GM12878 (cell line): ENCODE measurements at regions not wholly inside any gene's neighbourhood (a gene's known extent, or its start where the extent isn't known, plus 50 kb on each side); places are given as distances from the start of the nearest gene placed in this dataset.

Experiments used
- ATAC-seq: fragments of 200-7000 bp; cut with Tn5 transposase; 3 replicates; pipeline ENCODE4 v1.9.1; 2020; ENCODE audit warnings: mild to moderate bottlenecking, moderate library complexity
- BruUV-seq: library from RNA; stranded (reverse); fragments of 400-500 nt; replicated peaks from 2 replicates; lab custom pipeline; 2021; lab: Mats Ljungman, UMichigan
- CTCF ChIA-PET: fragments of 300-600 bp; sonication (Branson Sonifier 250); formaldehyde crosslinking; extraction: SDS; loops from one replicate; lab custom pipeline; 2021; ENCODE audit warnings: inconsistent platforms; lab: Yijun Ruan, JAX
- POLR2A ChIA-PET: fragments of 350-600 bp; formaldehyde crosslinking; extraction: SDS; loops from one replicate; lab custom pipeline; 2021; ENCODE audit warnings: inconsistent platforms; lab: Charles Lee
- RAD21 ChIA-PET: fragments of 300-600 bp; sonication (Branson Sonifier 250); formaldehyde crosslinking; loops from one replicate; lab custom pipeline; 2023; ENCODE audit warnings: antibody characterized with exemption; ENCODE audit not compliant: unreplicated experiment; lab: Charles Lee
- SMC1A ChIA-PET: fragments of 300-600 bp; sonication (Branson Sonifier 250); formaldehyde crosslinking; loops from one replicate; lab custom pipeline; 2023; ENCODE audit not compliant: unreplicated experiment, uncharacterized antibody; lab: Charles Lee
- DNase-seq: peaks from one replicate; pipeline ENCODE4 v3.0.0-alpha.2; 2011; ENCODE audit warnings: low read depth, low spot score
- FAIRE-seq: peaks from 3 replicates; lab custom pipeline; 2011; peaks lifted over from hg19 to GRCh38; lab: Jason Lieb, UNC
- H2AFZ ChIP-seq: 2 replicates; pipeline ENCODE4 v1.6.0; 2011; ENCODE audit warnings: low read depth, low read length, control low read depth; ENCODE audit not compliant: control insufficient read depth
- H3K27ac ChIP-seq: 2 replicates; pipeline ENCODE4 v1.5.1; 2011; ENCODE audit warnings: control low read depth; ENCODE audit not compliant: control insufficient read depth, insufficient read depth
- H3K27me3 ChIP-seq, 2 experiments: replicated peaks in 1 of 2; 2 replicates each; pipeline versions ENCODE4 v1.6.0 to v1.6.1; 2011; ENCODE audit warnings: low read length in 1 of 2; ENCODE audit not compliant: control insufficient read depth in 2 of 2, insufficient read depth in 2 of 2
- H3K36me3 ChIP-seq, 2 experiments: 2 replicates each; pipeline ENCODE4 v1.5.1; 2011; ENCODE audit warnings: low read length in 1 of 2; ENCODE audit not compliant: control insufficient read depth in 2 of 2, insufficient read depth in 2 of 2
- H3K4me1 ChIP-seq: 2 replicates; pipeline ENCODE4 v1.6.1; 2011; ENCODE audit warnings: mild to moderate bottlenecking, low read length, moderate library complexity, mixed read lengths; ENCODE audit not compliant: control insufficient read depth, insufficient read depth
- H3K4me2 ChIP-seq: 2 replicates; pipeline ENCODE4 v1.6.0; 2011; ENCODE audit warnings: control low read depth; ENCODE audit not compliant: control insufficient read depth, insufficient read depth
- H3K4me3 ChIP-seq: fragments of 200-600 bp; sonication (generic); 2 replicates; pipeline ENCODE4 v1.5.1; 2016
- H3K79me2 ChIP-seq: 2 replicates; pipeline ENCODE4 v1.6.0; 2011; ENCODE audit warnings: low read length; ENCODE audit not compliant: control insufficient read depth, insufficient read depth
- H3K9ac ChIP-seq: 2 replicates; pipeline ENCODE4 v1.8.0; 2011; ENCODE audit warnings: low read length, control low read depth, mixed read lengths; ENCODE audit not compliant: control insufficient read depth, insufficient read depth
- H3K9me3 ChIP-seq: replicated peaks from 3 replicates; pipeline ENCODE4 v1.5.1; 2011; ENCODE audit warnings: mild to moderate bottlenecking, low read length; ENCODE audit not compliant: control insufficient read depth, insufficient read depth
- H4K20me1 ChIP-seq: 2 replicates; pipeline ENCODE4 v1.6.0; 2011; ENCODE audit not compliant: control insufficient read depth, insufficient read depth
- BRCA1 ChIP-seq: IDR thresholded peaks from 2 replicates; pipeline ENCODE4 v1.6.1; 2011; ENCODE audit warnings: low read depth, low read length, improper control_type of control experiment
- CEBPB ChIP-seq, 2 experiments: fragments of 150-350 bp in 1 of 2; IDR thresholded peaks; 2 replicates each; pipeline ENCODE4 v1.6.1; 2012 to 2014; ENCODE audit warnings: low read depth in 2 of 2, low read length in 2 of 2, borderline replicate concordance in 1 of 2, inconsistent platforms in 1 of 2
- CHD1 ChIP-seq: IDR thresholded peaks from 2 replicates; pipeline ENCODE4 v1.6.1; 2012; ENCODE audit warnings: low read depth, low read length, improper control_type of control experiment
- DPF2 ChIP-seq: fragments of 450-650 bp; IDR thresholded peaks from 2 replicates; pipeline ENCODE4 v1.6.1; 2017; ENCODE audit warnings: mild to moderate bottlenecking
- EED ChIP-seq: sonication (generic); IDR thresholded peaks from 2 replicates; pipeline ENCODE4 v1.6.1; 2016; ENCODE audit warnings: antibody characterized with exemption, low read depth
- JUNB ChIP-seq: IDR thresholded peaks from 2 replicates; pipeline ENCODE4 v1.6.1; 2016; ENCODE audit warnings: antibody characterized with exemption, mild to moderate bottlenecking
- MXI1 ChIP-seq: fragments of 150-350 bp; IDR thresholded peaks from 2 replicates; pipeline ENCODE4 v1.6.1; 2011; ENCODE audit warnings: low read depth, mild to moderate bottlenecking, inconsistent platforms, low read length, improper control_type of control experiment
- NFYB ChIP-seq: IDR thresholded peaks from 2 replicates; pipeline ENCODE4 v1.6.1; 2011; ENCODE audit warnings: low read depth, mild to moderate bottlenecking, low read length, improper control_type of control experiment, moderate library complexity; ENCODE audit not compliant: insufficient read depth
- PAX8 ChIP-seq: fragments of 450-650 bp; IDR thresholded peaks from 2 replicates; pipeline ENCODE4 v1.6.1; 2017; ENCODE audit warnings: mild to moderate bottlenecking, moderate library complexity
- RBBP5 ChIP-seq: fragments of 200-600 bp; sonication (generic); conservative IDR thresholded peaks from 2 replicates; pipeline ENCODE4 v1.6.1; 2016
- RELA ChIP-seq: fragments of 450-650 bp; IDR thresholded peaks from 2 replicates; pipeline ENCODE4 v1.8.0; 2014; ENCODE audit warnings: borderline replicate concordance; ENCODE audit not compliant: partially characterized antibody
- RELB ChIP-seq: fragments of 450-650 bp; IDR thresholded peaks from 2 replicates; pipeline ENCODE4 v1.6.1; 2017; ENCODE audit warnings: low read depth, mild to moderate bottlenecking, moderate library complexity
- SIX5 ChIP-seq: IDR thresholded peaks from 2 replicates; pipeline ENCODE4 v1.6.1; 2011; ENCODE audit warnings: mild to moderate bottlenecking, low read depth, low read length, moderate library complexity; ENCODE audit not compliant: severe bottlenecking
- SREBF2 ChIP-seq: IDR thresholded peaks from 2 replicates; pipeline ENCODE4 v1.6.1; 2012; ENCODE audit warnings: mild to moderate bottlenecking, low read length
- SUPT20H ChIP-seq: IDR thresholded peaks from 2 replicates; pipeline ENCODE4 v1.6.1; 2011; ENCODE audit warnings: low read depth, mild to moderate bottlenecking, low read length, moderate library complexity, borderline replicate concordance; ENCODE audit not compliant: control insufficient read depth
- TBL1XR1 ChIP-seq: IDR thresholded peaks from 2 replicates; pipeline ENCODE4 v1.6.1; 2012; ENCODE audit warnings: low read depth, low read length, improper control_type of control experiment
- TCF12 ChIP-seq: IDR thresholded peaks from 2 replicates; pipeline ENCODE4 v1.6.1; 2011; ENCODE audit warnings: low read depth, mild to moderate bottlenecking, low read length
- ZBTB4 ChIP-seq: fragments of 450-650 bp; formaldehyde crosslinking; IDR thresholded peaks from 2 replicates; pipeline ENCODE4 v1.4.0; 2022; ENCODE audit warnings: mild to moderate bottlenecking, moderate library complexity
- WGBS: methylation state at CpG from one replicate; pipeline ENCODE4 v1.1.6; 2016; ENCODE audit warnings: low lambda C conversion rate; ENCODE audit not compliant: insufficient replicate concordance, insufficient coverage; ENCODE audit errors: missing lambda C conversion rate; 5-methylcytosine and 5-hydroxymethylcytosine counted together
- in situ Hi-C: fragments of 300-500 bp; cut with MboI; formaldehyde crosslinking; loops from 9 replicates; pipeline ENCODE4 v1.14.3; 2018; ENCODE audit warnings: mixed read lengths
- intact Hi-C: fragments of 100-400 bp; cut with micrococcal nuclease; formaldehyde crosslinking; loops from one replicate; pipeline ENCODE4 v1.14.2; 2022; ENCODE audit not compliant: unreplicated experiment

GRCh38 chr2:142323206-142323605 is 192.4 kb upstream of the LRP1B start (continued):
- no peak for TF ChIP-seq MXI1
- no peak for TF ChIP-seq RBBP5
- TF ChIP-seq BRCA1 = no peak
- TF ChIP-seq JUNB = no peak
- no peak for TF ChIP-seq CHD1
- TF ChIP-seq SUPT20H = no peak

- ChIA-PET CTCF (no interaction called here), POLR2A (no interaction called here), SMC1A (interaction anchor here (1.1 kb wide), 1 partner anchor 28 kb away, joined by 3 read pairs; no protein-coding TSS in a partner anchor), RAD21 (no interaction called here)
- no peak overlapping the region for H2AFZ ChIP-seq
- ATAC-seq = no peak
- 0% methylated on average over 1 of the region's 1 CpG for WGBS
- in situ Hi-C loops = no loop called here
- BruUV-seq = no TSS peak
- H3K4me2 ChIP-seq = no peak overlapping the region
- DNase-seq = no peak
- no peak overlapping the region for H3K27ac ChIP-seq
- no peak overlapping the region for H3K9ac ChIP-seq
- intact Hi-C loops = no loop called here
- H3K79me2 ChIP-seq = no peaks in the 10 kb centered on the region
- no peaks in the 10 kb centered on the region for H3K36me3 ChIP-seq
- H3K4me3 ChIP-seq = no peak overlapping the region
- H3K27me3 ChIP-seq = no peaks in the 10 kb centered on the region
- H3K9me3 ChIP-seq = no peaks in the 10 kb centered on the region
- no peaks in the 10 kb centered on the region for H3K4me1 ChIP-seq
- no peak for FAIRE-seq
- no peaks in the 10 kb centered on the region for H4K20me1 ChIP-seq
- no peak for TF ChIP-seq EED
- TF ChIP-seq CEBPB (IDR thresholded peaks at IDR 0.05; ENCODE audit: borderline replicate concordance in 1 of 2, low read depth in 2 of 2, low read length in 2 of 2) = no peak
- TF ChIP-seq ZBTB4 (CRISPR knock-in tag) = no peak
- no peak for TF ChIP-seq RELA
- no peak for TF ChIP-seq DPF2
- TF ChIP-seq NFYB = no peak
- no peak for TF ChIP-seq SIX5
- TF ChIP-seq TCF12 = no peak
- TF ChIP-seq SREBF2 = no peak
- TF ChIP-seq PAX8 = no peak
- TF ChIP-seq RELB = no peak
- no peak for TF ChIP-seq TBL1XR1
Measured at GRCh38 chr2:142321706-142322280, 191.0 kb upstream of the LRP1B start.
